HUES64 (cell line): ENCODE measurements at regions not wholly inside any gene's neighbourhood (a gene's known extent, or its start where the extent isn't known, plus 50 kb on each side); places are given as distances from the start of the nearest gene placed in this dataset.
"Not testable (repeated sequence)": the region's sequence is repeated elsewhere in the genome, so short reads cannot be mapped to it uniquely, and the experiment has no call there.

Experiments
- H3K27ac ChIP-seq: 2 replicates; pipeline ENCODE4 v1.7.0; 2013; ENCODE audit warnings: low read depth, low read length, inconsistent platforms
- H3K27me3 ChIP-seq: 2 replicates; pipeline ENCODE4 v1.6.1; 2013; ENCODE audit warnings: mild to moderate bottlenecking, low read length; ENCODE audit not compliant: insufficient read depth
- H3K36me3 ChIP-seq: 2 replicates; pipeline ENCODE4 v1.6.1; 2013; ENCODE audit warnings: mild to moderate bottlenecking, low read length; ENCODE audit not compliant: insufficient read depth
- H3K4me1 ChIP-seq: 2 replicates; pipeline ENCODE4 v1.6.1; 2013; ENCODE audit warnings: mild to moderate bottlenecking, low read length, moderate library complexity; ENCODE audit not compliant: insufficient read depth
- H3K4me3 ChIP-seq: 2 replicates; pipeline ENCODE4 v1.5.1; 2013; ENCODE audit warnings: mild to moderate bottlenecking, low read length, moderate library complexity
- H3K9ac ChIP-seq: 2 replicates; pipeline ENCODE4 v1.6.1; 2013; ENCODE audit warnings: mild to moderate bottlenecking, low read depth, low read length
- H3K9me3 ChIP-seq: 2 replicates; pipeline ENCODE4 v1.6.1; 2013; ENCODE audit warnings: low read depth, low read length; ENCODE audit not compliant: insufficient read depth
- WGBS: fragments of 150-250, 120-280 bp; methylation state at CpG from one replicate; pipeline ENCODE4 v1.1.7; 2013; ENCODE audit warnings: missing lambda C conversion rate; 5-methylcytosine and 5-hydroxymethylcytosine counted together

DNA sequence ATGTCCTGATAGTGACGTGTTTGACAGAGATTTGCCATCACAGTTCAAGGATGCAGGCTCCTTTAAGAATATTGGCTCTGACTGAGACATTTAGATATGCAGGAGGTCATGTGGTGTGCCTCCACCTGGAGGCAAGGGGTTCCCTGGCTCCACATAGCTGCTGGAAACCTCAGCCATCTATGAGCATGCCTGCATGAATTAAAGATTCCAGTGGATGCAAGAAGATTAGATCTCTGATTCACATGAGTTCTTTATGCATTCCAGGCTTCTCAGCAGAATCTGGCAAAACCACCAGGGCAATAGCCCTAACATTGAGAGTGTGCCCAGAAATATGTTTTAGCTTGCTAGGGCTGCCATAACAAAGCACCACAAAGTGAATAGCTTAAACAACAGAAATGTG, 298.5 kb upstream of the AADAT start:
- Histone ChIP-seq H3K4me1 (no peaks in the 10 kb centered on the region), H3K9ac (no peak overlapping the region), H3K27me3 (no peaks in the 10 kb centered on the region), H3K9me3 (no peaks in the 10 kb centered on the region), H3K27ac (no peak overlapping the region), H3K4me3 (no peak overlapping the region), H3K36me3 (no peaks in the 10 kb centered on the region)
- 95% methylated on average over 1 of the region's 1 CpG for WGBS

DNA sequence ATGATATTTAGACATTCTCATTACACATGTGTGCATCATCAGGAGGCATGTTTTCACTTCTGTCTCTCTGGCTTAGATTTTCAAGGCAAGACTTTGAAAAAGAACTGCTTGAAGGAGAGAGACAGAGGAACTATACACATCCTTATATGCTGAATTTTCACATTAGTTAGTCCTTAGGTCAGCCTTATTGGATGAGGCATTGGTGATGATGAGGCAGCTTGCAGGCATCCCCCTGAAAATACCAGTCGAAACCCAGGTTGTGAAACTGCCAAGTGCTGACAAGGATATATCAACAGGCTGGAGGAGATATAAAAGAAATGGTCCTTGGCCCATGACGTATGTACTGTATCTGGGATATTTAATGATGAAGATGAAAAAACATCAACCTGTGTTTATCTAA, 297.2 kb upstream of the AADAT start:
- no peak overlapping the region for H3K4me3 ChIP-seq
- H3K9me3 ChIP-seq = no peaks in the 10 kb centered on the region
- no peak overlapping the region for H3K9ac ChIP-seq
- WGBS = 85% methylated on average over 2 of the region's 2 CpGs
- H3K4me1 ChIP-seq = no peaks in the 10 kb centered on the region
- no peaks in the 10 kb centered on the region for H3K36me3 ChIP-seq
- no peaks in the 10 kb centered on the region for H3K27me3 ChIP-seq
- H3K27ac ChIP-seq = no peak overlapping the region

DNA sequence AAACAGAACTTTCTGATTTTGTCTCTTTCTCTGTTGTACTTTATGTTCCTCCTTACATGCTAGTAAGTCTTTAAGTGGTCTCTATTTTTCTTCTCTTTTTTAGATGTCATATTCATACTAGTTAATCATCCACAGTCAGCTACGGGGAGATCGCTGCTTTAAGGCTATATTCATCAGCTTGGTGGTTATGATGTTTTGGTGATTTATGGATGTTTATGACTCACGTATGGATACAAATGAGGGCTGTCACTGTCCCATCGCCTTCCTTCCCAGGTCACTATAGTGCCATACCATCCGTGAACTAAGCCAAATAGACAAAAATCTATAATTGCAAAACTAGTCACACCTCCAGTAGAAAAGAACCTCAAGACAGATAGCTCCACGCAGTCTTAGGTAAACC, 296.8 kb upstream of the AADAT start:
- Histone ChIP-seq H3K4me1 (no peaks in the 10 kb centered on the region), H3K4me3 (no peak overlapping the region), H3K9me3 (no peaks in the 10 kb centered on the region), H3K27ac (no peak overlapping the region), H3K27me3 (no peaks in the 10 kb centered on the region), H3K36me3 (no peaks in the 10 kb centered on the region), H3K9ac (no peak overlapping the region)
- WGBS = 79% methylated on average over 6 of the region's 6 CpGs

DNA sequence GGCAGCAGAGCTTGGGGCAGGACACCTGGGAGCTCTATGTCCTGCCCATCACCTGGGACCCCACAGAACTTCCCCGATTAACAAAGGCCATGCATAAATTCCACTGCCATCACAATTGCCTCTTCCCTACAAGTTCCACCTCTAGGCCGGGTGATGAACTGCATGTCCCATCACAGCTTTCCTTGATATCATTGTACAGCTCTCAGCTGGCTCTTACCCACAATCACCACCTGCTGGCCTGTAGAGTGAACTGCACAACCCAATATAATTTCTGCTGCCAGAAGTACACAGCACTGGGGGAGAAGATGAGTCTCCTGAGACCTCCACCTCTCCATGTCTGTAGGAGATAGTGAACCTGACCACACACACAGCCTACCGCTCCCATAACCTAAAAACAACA, 285.0 kb upstream of the AADAT start:
- Histone ChIP-seq H3K27me3 (no peaks in the 10 kb centered on the region), H3K4me1 (no peaks in the 10 kb centered on the region), H3K36me3 (no peaks in the 10 kb centered on the region), H3K9me3 (peaks cover 8% of the 10 kb centered on the region; the same call in 1 of the 2 replicates), H3K27ac (no peak overlapping the region), H3K4me3 (no peak overlapping the region), H3K9ac (no peak overlapping the region)
- WGBS = 84% methylated on average over 2 of the region's 3 CpGs

DNA sequence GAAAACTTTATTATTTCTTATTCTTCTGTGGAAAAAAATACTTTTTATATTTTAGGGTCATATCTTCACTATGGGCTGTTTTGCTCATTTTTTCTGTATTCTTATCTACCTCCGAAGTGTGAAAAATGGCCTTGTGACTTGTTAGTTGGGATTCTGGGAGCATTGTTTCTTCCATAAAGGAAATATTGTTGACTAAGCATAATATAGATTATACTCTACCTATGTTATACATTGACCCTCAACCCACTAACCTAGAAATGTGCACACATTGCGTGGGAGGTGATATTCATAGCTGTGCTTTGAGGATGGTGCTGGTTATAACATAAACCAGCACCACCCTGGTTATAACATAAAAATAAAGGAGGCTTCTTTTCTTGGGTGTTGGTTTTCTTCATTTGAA, 259.2 kb upstream of the AADAT start:
- Histone ChIP-seq H3K36me3 (no peaks in the 10 kb centered on the region), H3K9me3 (peaks cover 11% of the 10 kb centered on the region), H3K4me1 (no peaks in the 10 kb centered on the region), H3K4me3 (no peak overlapping the region), H3K27ac (no peak overlapping the region), H3K27me3 (no peaks in the 10 kb centered on the region), H3K9ac (no peak overlapping the region)
- no CpG with 5 or more reads among the region's 2 CpGs for whole genome bisulfite sequencing

DNA sequence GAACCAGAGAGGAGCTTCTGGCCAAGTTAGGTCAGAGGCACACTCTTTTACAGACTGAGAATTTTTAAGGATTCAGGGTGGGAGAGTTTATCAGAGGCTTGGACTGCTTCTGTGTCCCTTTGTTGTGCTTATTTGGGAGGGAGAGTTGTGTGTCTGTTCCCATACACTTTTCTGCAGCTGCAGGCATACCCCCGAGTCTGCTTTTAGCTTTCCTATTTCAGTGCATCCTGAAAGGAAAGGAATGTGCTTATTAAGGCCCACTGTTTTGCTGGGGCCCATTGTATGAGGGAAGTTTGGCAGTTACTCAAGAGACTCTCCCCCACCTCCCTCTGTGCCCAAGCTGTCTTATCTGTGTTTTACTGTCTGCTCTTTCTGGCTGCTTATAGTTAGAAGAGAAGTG, 257.4 kb upstream of the AADAT start:
- H3K4me3 ChIP-seq, H3K27me3 ChIP-seq, H3K4me1 ChIP-seq, H3K27ac ChIP-seq, H3K9ac ChIP-seq, H3K36me3 ChIP-seq: not testable (repeated sequence)
- WGBS = 67% methylated on average over 1 of the region's 1 CpG
- H3K9me3 ChIP-seq = peaks cover 11% of the 10 kb centered on the region

DNA sequence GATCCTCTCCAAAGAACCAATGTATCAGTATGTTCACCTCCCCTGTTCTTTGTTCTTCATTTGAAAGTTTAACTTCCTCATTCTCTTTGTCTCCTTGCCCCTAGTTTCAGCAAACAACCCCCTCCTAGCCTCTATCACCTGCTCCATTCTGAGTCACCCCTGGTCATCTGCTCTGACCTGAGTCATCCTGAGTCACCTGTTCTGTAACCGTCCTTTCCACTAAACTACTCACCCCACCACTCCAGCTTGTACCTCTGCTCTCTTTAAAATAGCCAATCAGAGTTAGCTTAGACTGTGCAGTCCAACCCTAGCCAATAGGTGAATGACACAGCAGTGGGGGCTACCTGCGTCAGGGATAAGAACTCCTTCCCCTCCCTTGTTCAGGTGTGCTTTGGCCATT, 249.8 kb upstream of the AADAT start:
- Histone ChIP-seq H3K4me3 (no peak overlapping the region), H3K9ac (no peak overlapping the region), H3K27ac (no peak overlapping the region), H3K27me3 (no peaks in the 10 kb centered on the region), H3K9me3 (peaks cover 13% of the 10 kb centered on the region), H3K36me3 (no peaks in the 10 kb centered on the region), H3K4me1 (no peaks in the 10 kb centered on the region)
- WGBS = 93% methylated on average over 2 of the region's 2 CpGs

DNA sequence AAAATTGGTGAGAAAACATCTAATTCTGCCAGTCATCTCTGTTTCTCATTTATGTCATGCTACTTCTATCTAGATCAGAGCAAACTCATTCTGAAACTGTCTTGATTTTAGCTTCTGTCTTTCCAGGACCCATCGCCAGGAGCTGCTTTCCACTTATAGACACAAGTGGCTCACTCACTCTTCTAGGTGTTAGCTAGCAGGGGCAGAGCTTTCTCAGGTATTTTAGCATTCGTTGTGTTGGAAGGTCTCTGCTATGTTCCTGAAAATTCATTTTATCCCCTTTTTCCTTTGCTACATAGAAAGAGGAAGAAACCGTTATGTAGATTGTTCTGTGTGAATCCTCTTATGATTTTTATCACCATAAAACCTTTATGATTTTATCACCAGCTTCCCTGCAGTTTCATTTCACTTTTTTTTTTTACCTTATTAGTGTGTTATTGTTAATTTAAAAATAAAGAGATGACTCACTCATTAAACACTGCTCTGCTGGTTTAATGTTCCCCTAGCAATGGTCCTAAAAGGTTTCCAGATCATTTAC, 246.6 kb upstream of the AADAT start:
- Histone ChIP-seq H3K4me1 (no peaks in the 10 kb centered on the region), H3K9ac (no peak overlapping the region), H3K36me3 (no peaks in the 10 kb centered on the region), H3K27ac (no peak overlapping the region), H3K4me3 (no peak overlapping the region), H3K27me3 (no peaks in the 10 kb centered on the region), H3K9me3 (peaks cover 13% of the 10 kb centered on the region)
- WGBS = 94% methylated on average over 1 of the region's 3 CpGs

DNA sequence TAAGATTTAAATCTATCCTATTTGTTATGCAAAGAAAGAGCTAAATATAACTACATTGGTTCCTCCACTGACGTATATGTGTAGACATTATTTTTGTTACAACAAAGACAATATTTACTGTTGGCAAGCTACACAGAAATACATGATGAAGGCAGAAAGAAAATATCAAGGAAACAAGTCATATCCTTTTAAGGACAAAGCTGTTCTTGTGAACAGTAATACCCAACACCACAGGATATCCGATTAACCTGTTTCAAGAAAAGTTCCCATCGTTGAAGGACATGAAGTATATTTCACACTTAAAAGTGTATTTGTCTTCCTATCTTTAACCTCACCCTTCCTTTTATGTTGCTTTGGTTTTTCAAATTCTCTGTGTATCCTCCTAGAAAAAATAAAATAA, 235.8 kb upstream of the AADAT start:
- Histone ChIP-seq H3K4me1 (no peaks in the 10 kb centered on the region), H3K4me3 (no peak overlapping the region), H3K9me3 (peaks cover 4% of the 10 kb centered on the region; the same call in 1 of the 2 replicates), H3K36me3 (no peaks in the 10 kb centered on the region), H3K9ac (no peak overlapping the region), H3K27me3 (no peaks in the 10 kb centered on the region), H3K27ac (no peak overlapping the region)
- whole genome bisulfite sequencing = 100% methylated on average over 2 of the region's 3 CpGs

DNA sequence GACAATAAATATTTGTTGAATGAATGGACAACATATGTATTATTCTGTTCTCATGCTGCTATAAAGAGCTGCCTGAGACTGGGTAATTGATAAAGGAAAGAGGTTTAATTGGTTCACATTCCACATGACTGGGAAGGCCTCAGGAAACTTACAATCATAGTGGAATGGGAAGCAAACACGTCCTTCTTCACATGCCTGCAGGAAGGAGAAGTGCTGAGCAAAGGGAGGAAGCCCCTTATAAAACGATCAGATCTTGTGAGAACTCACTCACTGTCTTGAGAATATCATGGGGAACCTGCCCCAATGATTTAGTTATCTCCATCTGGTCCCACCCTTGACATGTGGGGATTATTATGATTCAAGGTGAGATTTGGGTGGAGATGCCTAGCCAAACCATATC, 233.9 kb upstream of the AADAT start:
- H3K27ac ChIP-seq = no peak overlapping the region
- peaks cover 4% of the 10 kb centered on the region; the same call in 1 of the 2 replicates for H3K9me3 ChIP-seq
- no peaks in the 10 kb centered on the region for H3K4me1 ChIP-seq
- no peak overlapping the region for H3K9ac ChIP-seq
- no peak overlapping the region for H3K4me3 ChIP-seq
- no peaks in the 10 kb centered on the region for H3K27me3 ChIP-seq
- WGBS = 81% methylated on average over 2 of the region's 2 CpGs
- no peaks in the 10 kb centered on the region for H3K36me3 ChIP-seq

DNA sequence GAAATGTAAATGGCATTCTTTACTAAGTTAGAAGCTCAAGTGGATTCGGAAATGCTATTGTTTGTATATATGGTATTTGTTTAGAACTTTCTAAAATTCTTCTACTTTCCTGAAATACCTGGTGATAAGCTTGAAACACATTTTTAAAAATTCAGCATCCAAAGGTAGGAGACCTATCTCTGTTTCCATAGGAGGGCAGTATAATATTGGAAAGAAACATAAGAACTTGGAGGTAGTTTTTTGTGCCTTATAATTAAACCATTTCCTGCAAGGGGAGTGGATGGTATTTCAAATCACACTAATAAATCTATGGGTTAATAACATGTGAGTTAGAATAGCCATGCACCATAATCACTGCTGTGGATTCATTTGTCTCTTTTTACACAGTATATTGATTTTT, 217.4 kb upstream of the AADAT start:
- Histone ChIP-seq H3K9me3 (no peaks in the 10 kb centered on the region), H3K27ac (no peak overlapping the region), H3K4me3 (no peak overlapping the region), H3K4me1 (no peaks in the 10 kb centered on the region), H3K27me3 (no peaks in the 10 kb centered on the region), H3K9ac (no peak overlapping the region), H3K36me3 (no peaks in the 10 kb centered on the region)
- no CpG with 5 or more reads among the region's 1 CpG for WGBS

DNA sequence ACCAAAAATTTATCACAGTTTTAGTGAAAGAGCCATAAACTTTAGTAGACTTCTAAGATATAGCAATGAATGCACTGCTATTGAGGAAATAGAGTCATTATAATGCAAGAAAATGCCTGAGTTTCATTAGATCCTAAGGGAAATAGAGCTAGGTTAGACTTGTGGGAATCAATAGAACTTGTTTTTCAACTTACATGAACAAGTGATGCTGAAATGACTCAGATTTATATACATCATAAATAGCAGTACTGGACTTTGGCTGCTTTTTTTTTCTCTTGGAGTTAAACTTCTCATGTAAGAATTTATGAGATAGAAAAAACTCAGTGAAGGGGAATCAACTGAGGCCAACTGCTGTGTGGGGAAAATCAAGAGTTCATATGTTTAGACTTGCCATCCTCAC, 216.5 kb upstream of the AADAT start:
- no peaks in the 10 kb centered on the region for H3K36me3 ChIP-seq
- no peak overlapping the region for H3K4me3 ChIP-seq
- no peaks in the 10 kb centered on the region for H3K4me1 ChIP-seq
- H3K27ac ChIP-seq = no peak overlapping the region
- no peaks in the 10 kb centered on the region for H3K9me3 ChIP-seq
- no peaks in the 10 kb centered on the region for H3K27me3 ChIP-seq
- H3K9ac ChIP-seq = no peak overlapping the region
